ENCODE measurements at regions not wholly inside any gene's neighbourhood (a gene's known extent, or its start where the extent isn't known, plus 50 kb on each side); places are given as distances from the start of the nearest gene placed in this dataset.
"Not testable (repeated sequence)": the region's sequence is repeated elsewhere in the genome, so short reads cannot be mapped to it uniquely, and the experiment has no call there.

DNA sequence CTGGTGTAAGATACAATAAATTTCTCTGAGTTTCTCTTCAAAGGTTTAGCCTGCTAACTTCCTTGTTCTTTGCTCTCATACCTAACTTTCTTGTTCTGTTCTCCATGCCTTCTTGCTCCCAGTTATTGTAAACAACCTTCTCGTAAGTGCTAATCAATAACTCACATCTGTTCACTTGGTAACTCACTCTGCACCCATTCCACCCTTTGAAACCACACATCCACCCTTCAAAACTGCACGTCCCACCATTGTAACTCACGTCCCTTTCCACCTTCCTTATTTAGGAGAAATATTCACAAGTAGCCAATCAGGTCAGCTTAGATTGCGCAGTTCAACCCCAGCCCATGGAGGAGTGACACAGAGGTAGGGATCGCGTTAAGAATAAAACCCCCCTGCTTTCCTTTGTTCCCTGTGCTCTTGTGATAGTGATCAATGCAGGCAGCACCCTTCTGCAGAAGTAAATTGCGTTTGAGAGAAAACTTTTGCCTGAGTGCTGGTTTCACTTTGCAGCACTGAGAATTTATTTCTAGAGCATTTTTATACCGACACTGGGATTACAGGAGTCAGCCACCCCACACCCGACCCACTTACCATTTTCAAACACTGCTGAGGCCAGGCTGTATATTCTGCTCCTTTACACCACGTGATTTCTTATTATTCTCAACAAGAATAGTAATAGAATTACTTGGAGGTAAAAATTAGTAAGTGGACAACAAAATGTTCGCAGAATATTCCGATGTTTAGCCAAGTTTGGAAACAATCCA, 789.2 kb upstream of the RGS18 start:
- Mint-ChIP-seq H3K36me3 (no peaks in the 10 kb centered on the region), H3K4me3 (no peak overlapping the region), H3K9me3 (peaks cover 7 to 29% (median 19%) of the 10 kb centered on the region in 9 donors), H3K4me1 (no peaks in the 10 kb centered on the region), H3K27me3 (no peaks in the 10 kb centered on the region), H3K27ac (no peak overlapping the region)
- DNase-seq, result no peak
- ATAC-seq, result no peak
- POLR2A ChIA-PET, result no interaction called here

DNA sequence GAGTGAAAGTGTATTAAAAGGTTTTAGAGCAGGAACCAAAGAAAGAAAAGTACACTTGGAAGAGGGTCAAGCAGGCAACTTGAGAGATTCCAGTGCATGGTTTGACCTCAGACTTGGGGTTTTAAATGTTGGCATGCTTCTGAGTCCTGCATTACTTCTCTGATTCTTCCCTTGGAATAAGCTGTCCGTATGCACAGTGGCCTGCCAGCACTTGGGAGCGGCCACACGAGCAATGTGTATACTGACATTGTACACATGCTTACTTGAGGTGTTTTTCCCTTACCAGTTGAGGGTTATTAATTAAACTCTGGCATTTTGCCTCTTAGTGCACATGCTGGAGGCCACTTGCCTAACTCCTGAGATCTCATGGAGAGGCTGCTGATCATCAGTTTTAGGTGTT, 786.6 kb upstream of the RGS18 start:
- H3K9me3 Mint-ChIP-seq, result peaks cover 9 to 51% (median 28%) of the 10 kb centered on the region in 9 donors
- no peaks in the 10 kb centered on the region for H3K4me1 Mint-ChIP-seq
- H3K36me3 Mint-ChIP-seq, result no peaks in the 10 kb centered on the region
- no peaks in the 10 kb centered on the region for H3K27me3 Mint-ChIP-seq
- H3K4me3 Mint-ChIP-seq, result no peak overlapping the region
- ATAC-seq, result no peak
- POLR2A ChIA-PET, result no interaction called here
- no peak overlapping the region for H3K27ac Mint-ChIP-seq
- no peak for DNase-seq

DNA sequence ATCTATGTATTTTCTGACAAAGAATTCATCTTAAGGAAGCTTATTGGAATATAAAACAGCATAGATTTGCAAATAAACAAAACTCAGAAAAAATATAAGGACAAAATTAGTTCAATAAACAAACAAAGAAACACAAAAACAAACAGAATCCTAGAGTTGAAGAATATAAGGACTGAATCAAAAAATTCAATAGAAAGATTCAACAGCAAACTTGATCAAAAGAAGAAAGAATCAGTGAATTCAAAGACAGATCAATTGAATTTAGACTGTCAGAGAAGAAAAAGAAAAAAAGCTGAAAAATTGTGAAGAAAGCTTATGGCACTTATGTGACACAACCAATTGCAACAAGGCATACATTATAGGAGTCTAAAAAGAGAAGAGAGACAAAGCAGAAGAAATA, 770.0 kb upstream of the RGS18 start:
- no peaks in the 10 kb centered on the region for H3K27me3 Mint-ChIP-seq
- POLR2A ChIA-PET, result no interaction called here
- peaks cover 4 to 34% (median 18%) of the 10 kb centered on the region in 9 donors for H3K9me3 Mint-ChIP-seq
- no peak overlapping the region for H3K4me3 Mint-ChIP-seq
- H3K27ac Mint-ChIP-seq, result no peak overlapping the region
- H3K4me1 Mint-ChIP-seq, result no peaks in the 10 kb centered on the region
- peaks cover 0 to 6% (median 0%) of the 10 kb centered on the region in 3 donors for H3K36me3 Mint-ChIP-seq
- ATAC-seq (no peak), DNase-seq (no peak)

DNA sequence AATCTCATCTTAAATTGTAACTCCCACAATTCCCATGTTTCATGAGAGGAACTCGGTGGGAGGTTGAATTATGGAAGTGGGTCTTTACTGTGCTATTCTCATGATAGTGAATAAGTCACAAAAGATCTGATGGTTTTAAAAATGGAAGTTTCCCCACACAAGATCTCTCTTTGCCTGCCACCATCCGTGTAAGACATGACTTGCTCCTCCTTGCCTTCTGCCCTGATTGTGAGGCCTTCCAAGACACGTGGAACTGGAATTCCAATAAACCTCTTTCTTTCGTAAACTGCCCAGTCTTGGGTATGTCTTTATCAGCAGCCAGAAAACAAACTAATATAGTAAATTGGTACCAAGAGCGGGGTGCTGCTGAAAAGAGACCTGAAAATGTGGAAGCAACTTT, 761.6 kb upstream of the RGS18 start:
- H3K9me3 Mint-ChIP-seq, result peaks cover 0 to 32% (median 10%) of the 10 kb centered on the region in 9 donors
- H3K4me1 Mint-ChIP-seq, result no peaks in the 10 kb centered on the region
- H3K27me3 Mint-ChIP-seq, result no peaks in the 10 kb centered on the region
- no peak overlapping the region for H3K27ac Mint-ChIP-seq
- no peak for ATAC-seq
- H3K4me3 Mint-ChIP-seq, result no peak overlapping the region
- POLR2A ChIA-PET, result no interaction called here
- H3K36me3 Mint-ChIP-seq, result peaks cover 0 to 6% (median 0%) of the 10 kb centered on the region in 3 donors
- no peak for DNase-seq

DNA sequence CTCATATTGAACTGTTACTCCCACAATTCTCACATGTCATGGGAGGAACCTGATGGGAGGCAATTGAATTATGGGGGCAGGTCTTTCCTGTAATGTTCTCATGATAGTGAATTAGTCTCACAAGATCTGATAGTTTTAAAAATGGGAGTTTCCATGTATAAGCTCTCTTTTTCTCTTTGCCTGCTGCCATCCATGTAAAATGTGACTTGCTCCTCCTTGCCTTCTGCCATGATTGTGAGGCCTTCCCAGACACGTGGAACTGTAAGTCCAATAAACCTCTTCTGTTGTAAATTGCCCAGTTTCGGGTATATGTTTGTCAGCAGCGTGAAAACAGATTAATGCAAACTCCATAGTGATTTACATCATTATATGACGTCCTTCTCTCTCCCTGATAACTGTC, 759.7 kb upstream of the RGS18 start:
- POLR2A ChIA-PET, result no interaction called here
- no peak for DNase-seq
- no peak overlapping the region for H3K4me3 Mint-ChIP-seq
- H3K27me3 Mint-ChIP-seq, result no peaks in the 10 kb centered on the region
- ATAC-seq, result no peak
- H3K27ac Mint-ChIP-seq, result no peak overlapping the region
- H3K4me1 Mint-ChIP-seq, result no peaks in the 10 kb centered on the region
- peaks cover 2 to 37% (median 9%) of the 10 kb centered on the region in 9 donors for H3K9me3 Mint-ChIP-seq
- peaks cover 0 to 6% (median 0%) of the 10 kb centered on the region in 3 donors for H3K36me3 Mint-ChIP-seq

DNA sequence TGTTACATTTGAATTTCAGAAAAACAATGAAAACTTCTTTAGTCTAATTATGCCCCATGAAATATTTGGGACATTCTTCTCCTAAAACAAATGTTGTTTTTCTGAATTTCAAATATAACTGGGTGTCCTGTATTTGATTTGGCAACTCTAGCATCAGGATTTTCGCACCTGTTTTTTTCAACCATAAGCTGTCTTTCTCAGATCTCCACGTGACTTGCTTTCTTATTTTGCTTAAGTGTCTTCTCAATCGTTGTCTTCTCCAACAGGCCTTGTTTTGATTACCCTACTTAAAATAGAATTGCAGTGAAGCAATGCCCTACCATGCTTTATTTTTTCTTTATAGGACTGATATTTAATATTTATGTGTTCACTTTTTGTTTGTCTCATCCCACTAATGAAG, 752.8 kb upstream of the RGS18 start:
- H3K27me3 Mint-ChIP-seq, result no peaks in the 10 kb centered on the region
- ATAC-seq (no peak), DNase-seq (no peak)
- H3K4me3 Mint-ChIP-seq, result no peak overlapping the region
- peaks cover 0 to 41% (median 6%) of the 10 kb centered on the region in 9 donors for H3K9me3 Mint-ChIP-seq
- no peak overlapping the region for H3K27ac Mint-ChIP-seq
- POLR2A ChIA-PET, result no interaction called here
- H3K4me1 Mint-ChIP-seq, result no peaks in the 10 kb centered on the region
- H3K36me3 Mint-ChIP-seq, result no peaks in the 10 kb centered on the region

DNA sequence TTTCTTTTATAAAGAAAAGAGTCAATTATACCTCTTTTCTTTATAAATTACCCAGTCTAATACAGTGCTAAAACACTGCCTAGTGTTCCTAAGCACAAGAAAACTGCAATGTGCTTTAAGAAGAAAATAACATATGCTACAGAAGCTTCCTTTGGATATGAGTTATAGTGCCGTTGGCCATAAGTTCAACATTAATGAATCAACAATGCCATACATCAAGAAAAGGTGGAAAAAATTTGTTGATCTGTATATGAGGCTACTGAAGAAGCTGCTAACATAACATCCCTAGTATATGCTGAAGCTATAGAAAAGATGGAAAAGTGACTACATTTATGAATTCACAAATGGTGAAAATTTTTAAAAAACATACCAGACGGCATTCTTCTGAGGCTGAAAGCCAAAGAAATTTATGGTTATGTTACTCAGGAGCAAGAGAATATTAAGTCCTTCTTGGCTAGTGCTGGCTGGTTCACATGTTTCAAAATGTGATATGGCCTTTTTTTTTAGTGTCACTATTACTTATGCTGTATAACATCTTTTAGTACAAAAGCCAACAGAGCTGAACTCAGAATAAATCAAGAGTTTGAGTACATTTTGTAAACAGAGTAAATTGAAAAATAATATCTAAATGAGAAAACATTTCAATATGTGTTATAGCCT, 743.2 kb upstream of the RGS18 start:
- H3K9me3 Mint-ChIP-seq, result peaks cover 0 to 13% (median 3%) of the 10 kb centered on the region in 9 donors
- peaks cover 0 to 3% (median 0%) of the 10 kb centered on the region in 3 donors for H3K36me3 Mint-ChIP-seq
- no peaks in the 10 kb centered on the region for H3K27me3 Mint-ChIP-seq
- DNase-seq (no peak), ATAC-seq (no peak)
- POLR2A ChIA-PET, result no interaction called here
- H3K27ac Mint-ChIP-seq, result no peak overlapping the region
- H3K4me1 Mint-ChIP-seq, result no peaks in the 10 kb centered on the region
- no peak overlapping the region for H3K4me3 Mint-ChIP-seq

DNA sequence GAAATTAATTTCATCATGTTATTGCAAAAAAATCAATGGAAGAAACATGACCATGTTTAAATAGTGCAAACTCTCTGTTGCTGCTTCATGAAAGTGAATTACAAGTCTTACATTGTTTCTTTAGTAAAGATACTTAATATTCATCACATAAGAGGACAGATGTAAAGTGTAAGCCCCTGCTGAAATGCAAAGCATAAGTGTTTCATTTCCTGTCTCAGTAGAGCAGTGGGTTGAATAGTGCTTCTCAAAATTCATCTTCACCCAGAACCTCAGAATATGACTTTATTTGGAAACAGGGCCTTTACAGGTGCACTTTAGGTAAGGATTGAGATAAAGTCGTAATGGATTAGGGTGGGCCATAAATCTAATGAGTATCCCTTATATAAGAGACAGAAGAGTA, 738.4 kb upstream of the RGS18 start:
- no peaks in the 10 kb centered on the region for H3K27me3 Mint-ChIP-seq
- POLR2A ChIA-PET, result no interaction called here
- H3K4me1 Mint-ChIP-seq, result no peaks in the 10 kb centered on the region
- peaks cover 0 to 5% (median 0%) of the 10 kb centered on the region in 3 donors for H3K36me3 Mint-ChIP-seq
- H3K4me3 Mint-ChIP-seq, result no peak overlapping the region
- DNase-seq (no peak), ATAC-seq (no peak)
- peaks cover 0 to 12% (median 4%) of the 10 kb centered on the region in 9 donors for H3K9me3 Mint-ChIP-seq
- no peak overlapping the region for H3K27ac Mint-ChIP-seq

DNA sequence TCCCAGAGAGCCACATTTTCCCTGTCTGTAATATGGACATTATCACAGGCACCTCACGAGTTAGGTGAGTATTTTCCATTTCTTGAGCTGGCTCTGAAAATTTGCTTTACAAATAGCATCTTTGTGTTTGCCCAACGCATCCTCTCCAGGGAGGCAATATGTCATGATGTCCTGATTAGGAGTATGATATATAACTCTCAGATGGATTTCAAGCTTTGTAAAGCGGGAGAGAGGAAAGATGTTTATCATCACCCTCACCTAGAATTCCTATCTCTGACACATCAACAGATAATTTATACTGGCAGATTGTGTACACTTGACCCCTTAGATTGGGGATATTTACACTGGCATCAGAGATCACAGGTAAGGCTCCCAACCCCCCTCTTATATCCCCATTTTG, 730.7 kb upstream of the RGS18 start:
- no peaks in the 10 kb centered on the region for H3K27me3 Mint-ChIP-seq
- ATAC-seq, result no peak
- no peaks in the 10 kb centered on the region for H3K4me1 Mint-ChIP-seq
- H3K27ac Mint-ChIP-seq, result no peak overlapping the region
- H3K4me3 Mint-ChIP-seq, result no peak overlapping the region
- H3K36me3 Mint-ChIP-seq, result no peaks in the 10 kb centered on the region
- DNase-seq, result no peak
- POLR2A ChIA-PET, result no interaction called here
- peaks cover 0 to 20% (median 5%) of the 10 kb centered on the region in 9 donors for H3K9me3 Mint-ChIP-seq

DNA sequence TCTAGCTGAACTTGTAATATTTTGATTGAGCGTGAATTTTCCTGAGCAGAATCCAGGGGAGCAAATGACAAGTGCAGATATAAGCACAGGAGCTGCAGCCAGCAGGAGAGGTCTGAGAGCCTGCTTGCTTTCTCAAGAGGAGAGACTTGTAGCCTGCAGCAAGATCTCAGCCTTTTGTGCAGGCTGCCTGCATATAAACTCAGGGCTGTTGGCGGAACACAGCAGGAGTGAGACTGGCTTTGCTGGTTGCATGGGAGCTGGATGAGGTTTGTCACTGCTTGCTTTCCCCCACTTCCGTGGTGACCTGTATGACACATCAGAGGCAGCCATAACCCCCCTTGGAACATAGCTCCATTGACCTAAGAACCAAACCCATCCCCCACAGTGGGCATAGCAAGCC, 725.4 kb upstream of the RGS18 start:
- DNase-seq (no peak), ATAC-seq (no peak)
- Mint-ChIP-seq H3K27me3 (no peaks in the 10 kb centered on the region), H3K27ac (no peak overlapping the region), H3K4me3 (no peak overlapping the region), H3K9me3 (peaks cover 3 to 55% (median 24%) of the 10 kb centered on the region in 9 donors), H3K4me1 (no peaks in the 10 kb centered on the region), H3K36me3 (peaks cover 0 to 4% (median 0%) of the 10 kb centered on the region in 3 donors)
- POLR2A ChIA-PET, result no interaction called here

DNA sequence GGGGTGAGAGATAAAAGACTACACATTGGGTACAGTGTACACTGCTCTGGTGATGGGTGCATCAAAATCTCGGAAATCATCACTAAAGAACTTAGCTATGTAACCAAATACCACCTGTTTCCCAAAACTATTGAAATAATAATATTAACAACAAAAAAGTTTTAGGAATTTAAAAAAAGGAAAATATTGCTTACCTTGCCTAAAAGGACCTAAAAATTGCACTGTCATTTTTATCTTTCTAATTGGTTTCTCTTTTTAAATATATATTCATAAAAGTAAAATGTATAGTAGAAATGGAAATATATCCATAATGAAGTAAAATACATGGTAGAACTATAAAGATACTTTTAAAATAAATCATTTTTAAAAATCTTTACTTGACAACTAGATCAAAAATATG, 719.3 kb upstream of the RGS18 start:
- no peaks in the 10 kb centered on the region for H3K4me1 Mint-ChIP-seq

DNA sequence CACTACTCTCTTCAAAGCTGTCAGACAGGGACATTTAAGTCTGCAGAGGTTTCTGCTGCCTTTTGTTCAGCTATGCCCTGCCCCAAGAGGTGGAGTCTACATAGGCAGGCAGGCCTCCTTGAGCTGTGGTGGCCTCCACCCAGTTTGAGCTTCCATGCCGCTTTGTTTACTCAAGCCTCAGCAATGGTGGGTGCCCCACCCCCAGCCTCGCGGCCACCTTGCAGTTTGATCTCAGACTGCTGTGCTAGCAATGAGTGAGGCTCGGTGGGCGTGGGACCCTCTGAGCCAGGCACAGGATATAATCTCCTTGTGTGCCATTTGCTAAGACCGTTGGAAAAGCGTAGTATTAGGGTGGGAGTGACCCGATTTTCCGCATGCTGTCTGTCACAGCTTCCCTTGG, 710.0 kb upstream of the RGS18 start:
- ATAC-seq, H3K4me3 Mint-ChIP-seq, DNase-seq, H3K27ac Mint-ChIP-seq, H3K4me1 Mint-ChIP-seq, POLR2A ChIA-PET, H3K36me3 Mint-ChIP-seq, H3K27me3 Mint-ChIP-seq: not testable (repeated sequence)
- peaks cover 2 to 49% (median 14%) of the 10 kb centered on the region in 9 donors for H3K9me3 Mint-ChIP-seq

More for the DNA sequence above, 719.3 kb upstream of the RGS18 start:
- peaks cover 9 to 60% (median 28%) of the 10 kb centered on the region in 9 donors for H3K9me3 Mint-ChIP-seq
- H3K4me3 Mint-ChIP-seq, result no peak overlapping the region
- POLR2A ChIA-PET, result no interaction called here
- H3K36me3 Mint-ChIP-seq, result no peaks in the 10 kb centered on the region
- ATAC-seq, result no peak
- no peaks in the 10 kb centered on the region for H3K27me3 Mint-ChIP-seq
- H3K27ac Mint-ChIP-seq, result no peak overlapping the region
- DNase-seq, result no peak

DNA sequence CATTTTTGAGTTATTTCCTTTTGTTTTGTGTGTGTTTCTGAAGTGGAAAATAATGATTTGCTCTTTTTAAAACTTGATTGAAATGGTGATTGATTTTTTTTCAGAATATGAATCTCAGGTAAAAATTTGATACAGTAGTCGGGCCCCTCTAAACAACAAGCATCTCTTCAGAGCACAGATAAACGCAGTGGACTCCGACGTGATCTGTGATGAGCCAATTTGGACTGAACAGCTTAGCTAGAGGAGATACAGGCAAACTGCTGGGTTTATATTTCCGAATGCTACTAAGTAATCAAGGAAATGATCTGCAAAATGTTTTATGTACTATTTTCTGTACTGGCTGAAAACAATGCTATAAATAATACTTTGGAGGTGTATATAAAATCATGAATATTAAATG, 705.7 kb upstream of the RGS18 start:
- POLR2A ChIA-PET, result no interaction called here
- no peaks in the 10 kb centered on the region for H3K4me1 Mint-ChIP-seq
- no peaks in the 10 kb centered on the region for H3K36me3 Mint-ChIP-seq
- no peak overlapping the region for H3K27ac Mint-ChIP-seq
- H3K4me3 Mint-ChIP-seq, result no peak overlapping the region
- no peaks in the 10 kb centered on the region for H3K27me3 Mint-ChIP-seq
- ATAC-seq (no peak), DNase-seq (no peak)
- H3K9me3 Mint-ChIP-seq, result peaks cover 1 to 26% (median 8%) of the 10 kb centered on the region in 9 donors

DNA sequence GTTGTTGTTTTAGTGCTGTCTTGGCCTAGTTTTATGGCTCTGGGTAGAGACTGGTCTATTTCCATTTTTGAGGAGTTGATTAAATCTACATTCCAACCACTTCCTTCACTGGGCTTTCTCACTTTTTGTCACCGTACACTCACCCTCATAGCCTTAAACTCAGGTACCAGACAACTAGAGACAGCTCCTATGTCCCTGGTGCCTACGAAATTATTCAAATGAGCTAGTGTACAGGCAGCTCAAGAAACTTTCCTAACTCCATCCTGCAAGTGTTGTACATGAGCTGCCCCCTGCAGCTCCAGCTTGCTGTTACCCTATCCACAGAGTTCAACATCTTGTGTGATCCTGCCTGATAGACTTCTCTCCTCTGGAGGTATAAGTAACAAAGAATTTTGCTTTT, 704.8 kb upstream of the RGS18 start:
- no peak overlapping the region for H3K27ac Mint-ChIP-seq
- H3K4me1 Mint-ChIP-seq, result no peaks in the 10 kb centered on the region
- H3K9me3 Mint-ChIP-seq, result peaks cover 1 to 26% (median 9%) of the 10 kb centered on the region in 9 donors
- ATAC-seq (no peak), DNase-seq (no peak)
- no peak overlapping the region for H3K4me3 Mint-ChIP-seq
- POLR2A ChIA-PET, result no interaction called here
- H3K27me3 Mint-ChIP-seq, result no peaks in the 10 kb centered on the region
- no peaks in the 10 kb centered on the region for H3K36me3 Mint-ChIP-seq
